ENCODE measurements at regions not wholly inside any gene's neighbourhood (a gene's known extent, or its start where the extent isn't known, plus 50 kb on each side); places are given as distances from the start of the nearest gene placed in this dataset.
"Not testable (repeated sequence)": the region's sequence is repeated elsewhere in the genome, so short reads cannot be mapped to it uniquely, and the experiment has no call there.

DNA sequence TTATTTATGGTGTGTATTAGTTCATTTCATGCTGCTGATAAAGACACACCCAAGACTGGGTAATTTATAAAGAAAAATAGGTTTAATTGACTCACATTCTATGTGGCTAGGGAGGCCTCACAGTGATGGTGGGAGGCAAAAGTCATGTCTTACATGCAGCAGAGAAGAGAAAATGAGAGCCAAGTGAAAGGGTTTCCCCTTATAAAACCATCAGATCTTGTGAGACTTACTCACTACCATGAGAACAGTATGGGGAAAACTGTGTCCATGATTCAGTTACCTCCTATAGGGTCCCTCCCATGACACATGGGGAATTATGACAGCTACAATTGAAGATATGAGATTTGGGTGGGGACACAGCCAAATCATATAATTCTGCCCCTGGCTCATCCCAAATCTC lies 150.0 kb upstream of the AHI1 start:
- no peak for DNase-seq (ENCODE audit: low read depth in 3 of 3, low spot score in 1 of 3)

GRCh38 chr6:135651964-135652755 lies 154.6 kb upstream of the AHI1 start:
- DNase-seq (ENCODE audit: low read depth in 3 of 3, low spot score in 1 of 3): no peak

DNA sequence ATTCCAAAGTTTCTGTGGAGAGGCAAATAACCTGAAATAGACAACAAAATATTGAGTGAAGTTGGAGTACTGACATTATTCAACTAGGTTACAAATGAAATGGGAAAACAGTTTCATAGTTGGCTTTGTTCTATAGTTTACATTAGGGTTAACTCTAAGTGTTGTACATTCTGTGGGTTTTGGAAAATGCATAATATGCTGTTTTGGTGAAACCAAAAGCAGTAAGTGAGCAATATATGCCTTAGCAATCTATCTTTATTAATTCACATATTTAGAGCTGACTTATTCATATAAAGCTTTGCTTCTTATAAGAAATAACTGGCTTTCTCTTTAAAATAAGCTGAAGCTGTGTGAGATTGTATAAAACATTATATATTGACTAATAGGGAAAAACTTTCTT lies 157.5 kb upstream of the AHI1 start:
- no peak for DNase-seq (ENCODE audit: low read depth in 3 of 3, low spot score in 1 of 3)

GRCh38 chr6:135657207-135657606 lies 159.7 kb upstream of the AHI1 start:
- DNase-seq (ENCODE audit: low read depth in 3 of 3, low spot score in 1 of 3): no peak

GRCh38 chr6:135658481-135658880 lies 160.9 kb upstream of the AHI1 start:
- DNase-seq (ENCODE audit: low read depth in 3 of 3, low spot score in 1 of 3): no peak

DNA sequence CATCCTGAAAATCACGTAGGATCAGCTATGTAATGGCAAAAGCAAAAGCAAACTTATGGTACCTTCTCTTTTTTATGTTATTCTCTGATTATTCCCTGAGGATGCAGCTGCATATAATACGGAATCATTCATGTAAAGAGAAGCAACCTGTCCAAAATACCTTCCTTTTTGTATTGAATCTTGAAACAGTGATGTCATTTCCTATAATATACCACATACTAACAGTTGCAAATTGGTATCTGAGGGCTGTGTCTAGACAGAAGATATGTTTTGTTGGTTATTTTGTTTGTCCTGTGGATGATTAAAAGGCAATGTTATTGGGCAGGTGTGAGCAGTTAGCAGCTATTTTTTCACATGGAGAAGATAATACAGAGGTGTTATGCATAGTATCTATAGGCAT lies 161.4 kb upstream of the AHI1 start:
- no peak for DNase-seq (ENCODE audit: low read depth in 3 of 3, low spot score in 1 of 3)

GRCh38 chr6:135664527-135664926 lies 167.0 kb upstream of the AHI1 start:
- DNase-seq (ENCODE audit: low read depth in 3 of 3, low spot score in 1 of 3): no peak

DNA sequence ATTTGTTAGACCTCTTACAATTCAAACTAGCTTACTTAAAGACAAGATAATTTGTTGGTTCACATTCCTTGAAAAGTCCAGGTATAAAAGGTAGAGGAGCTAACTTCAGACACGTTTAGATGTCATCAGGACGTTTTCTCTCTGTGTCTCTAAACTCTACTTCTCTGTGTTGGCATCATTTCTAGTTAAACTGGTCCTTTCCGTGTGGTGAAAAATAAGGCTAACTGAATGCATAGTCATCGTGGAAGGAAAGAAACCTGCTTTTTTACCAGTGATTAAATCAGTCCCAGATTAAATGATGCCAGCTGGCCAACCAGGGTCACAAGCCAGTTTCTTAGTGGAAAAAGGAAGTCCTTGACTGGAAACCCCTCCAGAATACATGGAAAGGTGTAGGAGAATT lies 168.4 kb upstream of the AHI1 start:
- DNase-seq (ENCODE audit: low read depth in 3 of 3, low spot score in 1 of 3): no peak

GRCh38 chr6:135667691-135668455 lies 170.3 kb upstream of the AHI1 start:
- no peak for DNase-seq (ENCODE audit: low read depth in 3 of 3, low spot score in 1 of 3)

DNA sequence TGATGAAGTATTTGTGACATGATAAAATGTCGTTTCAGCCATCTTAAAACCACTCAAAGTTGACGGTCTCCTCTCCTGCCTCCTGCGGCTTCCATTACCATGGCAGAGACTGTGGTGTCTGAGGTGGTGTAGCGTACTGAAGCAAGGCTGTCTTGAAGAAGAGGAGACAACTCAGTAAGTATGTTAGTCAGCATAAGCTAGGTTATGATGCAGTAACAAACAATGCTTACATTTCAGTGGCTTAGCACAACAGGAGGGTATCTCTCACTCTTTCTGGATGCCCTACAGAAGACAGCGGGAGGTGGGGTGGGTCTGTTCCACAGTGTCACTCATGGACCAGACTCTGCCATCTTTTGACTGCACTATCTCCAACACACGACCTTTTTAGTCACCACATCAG lies 174.7 kb upstream of the AHI1 start:
- no peak for DNase-seq (ENCODE audit: low read depth in 3 of 3, low spot score in 1 of 3)

- DNase-seq (ENCODE audit: low read depth in 3 of 3, low spot score in 1 of 3): no peak
Observed at GRCh38 chr6:135673501-135674309, 176.2 kb upstream of the AHI1 start.

GRCh38 chr6:135675026-135675425 lies 176.5 kb upstream of the PDE7B start:
- no peak for DNase-seq (ENCODE audit: low read depth in 3 of 3, low spot score in 1 of 3)

DNA sequence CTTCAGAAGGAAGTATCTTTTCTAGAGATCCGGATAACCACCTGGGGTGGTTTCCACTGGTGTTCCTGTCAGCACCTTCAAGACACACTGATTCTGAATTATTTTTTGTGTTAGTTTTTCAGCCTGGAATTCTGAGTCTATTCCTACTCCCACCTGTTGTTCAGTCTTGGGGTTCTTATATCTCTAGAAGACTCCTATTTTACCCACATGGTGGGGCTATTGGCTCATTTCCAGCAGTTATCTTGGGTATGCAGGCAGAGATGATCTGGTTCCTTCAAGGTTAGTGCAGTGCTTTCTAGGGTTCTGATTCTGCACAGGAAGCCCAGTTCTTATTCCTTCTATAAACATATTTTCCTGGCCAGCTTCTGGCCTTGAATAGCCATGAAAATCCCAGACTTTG lies 175.6 kb upstream of the PDE7B start:
- DNase-seq (ENCODE audit: low read depth in 3 of 3, low spot score in 1 of 3): peak in 1 of 3 donors; percentile 18

- DNase-seq (ENCODE audit: low read depth in 3 of 3, low spot score in 1 of 3): no peak
Observed at GRCh38 chr6:135680964-135681913, 170.3 kb upstream of the PDE7B start.

DNA sequence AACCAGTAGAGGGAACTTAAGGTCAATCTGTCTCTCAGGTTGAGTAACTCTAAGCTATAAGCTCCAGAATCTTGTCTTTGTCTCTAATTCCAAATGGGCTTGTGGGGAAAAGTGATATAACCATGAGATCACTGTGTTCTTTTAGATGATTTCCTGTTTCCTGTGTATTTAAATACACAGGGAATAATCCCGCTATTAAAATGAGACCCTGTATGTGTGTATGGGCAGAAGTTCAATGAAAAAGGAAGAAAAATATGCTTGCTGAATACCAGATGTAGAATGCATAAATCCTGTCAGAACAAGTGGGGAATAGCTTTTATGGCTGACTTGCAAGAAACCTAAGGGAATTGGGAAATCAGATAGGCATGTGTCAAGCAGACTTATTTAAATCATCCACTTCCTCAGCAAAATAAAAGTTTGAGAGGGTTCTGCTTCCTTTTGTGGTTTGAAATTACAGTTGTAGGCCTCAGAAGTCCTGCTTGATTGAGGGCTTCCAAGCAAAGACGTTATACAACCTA lies 164.7 kb upstream of the PDE7B start:
- DNase-seq (ENCODE audit: low read depth in 3 of 3, low spot score in 1 of 3): no peak

DNA sequence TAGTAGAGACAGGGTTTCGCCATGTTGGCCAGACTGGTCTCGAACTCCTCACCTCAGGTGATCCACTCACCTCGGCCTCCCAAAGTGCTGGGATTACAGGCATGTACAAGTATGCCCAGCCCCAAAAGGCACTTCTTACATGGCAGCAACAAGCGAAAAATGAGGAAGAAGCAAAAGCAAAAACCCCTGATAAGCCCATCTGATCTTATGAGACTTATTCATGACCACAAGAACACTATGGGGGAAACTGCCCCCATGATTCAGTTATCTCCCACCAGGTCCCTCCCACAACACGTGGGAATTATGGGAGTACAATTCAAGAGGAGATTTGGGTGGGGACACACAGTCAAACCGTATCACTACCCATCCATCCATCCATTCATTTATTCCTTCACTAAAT lies 163.0 kb upstream of the PDE7B start:
- not testable (repeated sequence) for DNase-seq (ENCODE audit: low read depth in 3 of 3, low spot score in 1 of 3)

DNA sequence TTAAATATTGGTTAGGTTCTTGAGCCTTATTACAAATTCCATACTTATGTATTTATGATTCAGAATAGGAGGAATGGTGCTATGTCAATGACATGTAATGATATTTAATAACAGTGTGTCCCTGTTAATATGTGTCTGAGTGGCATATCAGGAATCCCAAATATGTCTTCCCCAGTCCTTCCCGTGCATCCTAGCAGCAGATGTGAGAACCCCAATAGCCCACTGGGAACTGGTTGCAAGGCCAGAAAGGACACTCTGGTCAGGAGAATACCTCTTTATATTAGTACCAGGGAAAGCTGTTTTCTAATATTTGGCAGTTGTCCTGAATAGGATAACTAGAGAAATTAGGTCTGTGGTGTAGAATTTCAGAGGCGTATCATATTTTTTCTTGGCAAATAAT lies 159.1 kb upstream of the PDE7B start:
- DNase-seq (ENCODE audit: low read depth in 3 of 3, low spot score in 1 of 3): no peak

DNA sequence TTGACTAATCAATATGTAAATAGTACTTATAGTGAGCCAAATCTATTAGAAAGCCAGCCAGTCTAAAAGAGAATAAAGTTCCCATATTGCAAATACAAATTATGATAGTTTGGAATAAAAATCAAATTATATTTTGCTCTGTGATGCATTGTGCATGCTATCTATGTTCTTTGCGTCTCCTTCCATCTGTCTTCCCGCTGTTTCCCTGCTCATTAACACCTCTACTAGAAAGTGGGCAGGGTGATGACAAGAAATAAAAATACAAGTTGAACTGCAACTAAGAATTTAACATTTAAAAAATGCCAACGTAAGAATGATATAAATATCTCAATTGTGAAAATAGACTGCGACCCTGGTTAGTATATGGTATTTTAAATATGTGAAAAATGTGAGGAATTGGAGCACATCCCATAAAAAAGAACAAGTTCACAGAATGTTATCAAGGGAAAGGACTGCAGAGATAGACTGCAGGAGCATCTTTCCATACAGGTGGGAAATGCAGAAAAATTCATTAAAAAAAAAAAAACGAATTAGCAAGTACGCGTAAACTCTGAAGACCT lies 157.6 kb upstream of the PDE7B start:
- DNase-seq (ENCODE audit: low read depth in 3 of 3, low spot score in 1 of 3): no peak

DNA sequence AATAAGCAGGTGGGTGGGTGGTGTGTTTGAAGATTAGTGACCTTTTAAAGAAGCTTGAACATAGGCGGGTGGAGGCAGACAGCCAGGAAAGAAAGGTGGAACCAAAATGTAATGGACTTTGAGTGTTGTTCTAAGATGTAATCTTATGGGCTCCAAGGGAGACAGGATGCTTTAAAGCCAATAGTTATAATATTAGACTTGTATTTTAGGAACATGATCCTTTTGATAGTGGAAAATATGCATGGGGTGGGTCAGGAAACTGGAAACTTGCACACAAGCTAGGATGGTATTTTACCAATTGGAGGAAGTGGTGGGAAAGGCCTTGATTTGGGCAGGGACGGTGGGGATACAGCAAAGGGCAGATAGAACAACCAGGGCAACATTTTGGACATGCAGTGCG lies 151.8 kb upstream of the PDE7B start:
- no peak for DNase-seq (ENCODE audit: low read depth in 3 of 3, low spot score in 1 of 3)

DNA sequence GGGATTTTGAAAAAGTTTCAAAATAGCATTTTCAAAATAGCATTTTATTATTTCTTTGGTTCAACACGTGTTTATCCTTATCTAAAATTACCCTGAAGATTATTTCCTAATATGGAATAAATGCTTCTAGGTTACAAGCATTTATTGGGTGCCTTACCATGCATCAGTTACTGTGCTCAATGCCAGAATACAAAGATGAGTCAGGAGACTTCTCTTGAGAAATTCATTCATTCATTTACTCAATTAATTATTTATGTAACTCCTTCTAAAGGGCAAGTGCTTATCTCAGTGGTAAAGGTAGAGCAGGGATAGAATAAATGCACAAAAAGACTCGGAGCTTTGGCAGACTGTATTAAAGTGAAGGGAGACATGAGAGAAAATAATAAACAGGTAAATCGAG lies 150.1 kb upstream of the PDE7B start:
- DNase-seq (ENCODE audit: low read depth in 3 of 3, low spot score in 1 of 3): no peak

Data from stimulated activated CD4-positive, alpha-beta T cell treated with anti-CD3 and anti-CD28 coated beads, TNF-alpha, amount 100 ng/mL, for 1 hour (primary cell).